HEK293 (cell line): ENCODE measurements at regions not wholly inside any gene's neighbourhood (a gene's known extent, or its start where the extent isn't known, plus 50 kb on each side); places are given as distances from the start of the nearest gene placed in this dataset.

Source experiments
- CTCF ChIP-seq: fragments of 450-650 bp; formaldehyde crosslinking; IDR thresholded peaks from 2 replicates; pipeline ENCODE4 v1.5.1; 2016; ENCODE audit warnings: missing biosample characterization, missing genetic modification characterization
- KLF10 ChIP-seq: fragments of 450-650 bp; IDR thresholded peaks from 2 replicates; pipeline ENCODE4 v1.5.1; 2018; ENCODE audit warnings: missing biosample characterization, mild to moderate bottlenecking, missing genetic modification characterization
- ZBTB1 ChIP-seq: fragments of 450-650 bp; formaldehyde crosslinking; IDR thresholded peaks from 2 replicates; pipeline ENCODE4 v1.5.1; 2016; ENCODE audit warnings: missing biosample characterization, missing genetic modification characterization
- ZNF391 ChIP-seq: fragments of 450-650 bp; formaldehyde crosslinking; IDR thresholded peaks from 2 replicates; pipeline ENCODE4 v1.5.1; 2016; ENCODE audit warnings: low read depth, missing biosample characterization, missing genetic modification characterization, borderline replicate concordance
- ZSCAN18 ChIP-seq: fragments of 450-650 bp; formaldehyde crosslinking; IDR thresholded peaks from 2 replicates; pipeline ENCODE4 v1.5.1; 2016; ENCODE audit warnings: missing biosample characterization, missing genetic modification characterization
- TF ChIP-seq, protein P1 (sequence below): fragments of 450-650 bp; formaldehyde crosslinking; IDR thresholded peaks from 2 replicates; pipeline ENCODE4 v1.5.1; 2016; ENCODE audit warnings: missing biosample characterization, missing genetic modification characterization

DNA sequence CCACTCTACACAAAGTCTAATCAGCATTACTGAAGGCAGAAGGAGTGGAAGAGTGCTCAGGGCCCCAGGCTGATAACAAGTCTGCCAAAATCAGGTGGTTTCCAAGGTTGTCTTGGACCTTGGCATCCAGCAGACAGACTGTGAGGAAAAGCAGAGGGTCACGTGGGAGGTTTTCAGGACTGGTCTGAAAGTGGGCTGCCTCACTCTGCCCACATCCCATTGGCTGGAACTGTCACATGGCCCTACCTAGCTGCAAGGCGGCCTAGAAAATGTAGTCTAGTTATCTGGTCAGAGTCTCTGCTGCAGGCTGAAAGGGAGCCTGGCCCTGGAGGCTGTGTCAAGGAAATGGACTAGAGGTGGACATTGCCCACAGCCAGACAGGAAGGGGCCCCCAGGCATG is 310.7 kb upstream of the ASIC2 start:
- TF ChIP-seq, protein P1, sequence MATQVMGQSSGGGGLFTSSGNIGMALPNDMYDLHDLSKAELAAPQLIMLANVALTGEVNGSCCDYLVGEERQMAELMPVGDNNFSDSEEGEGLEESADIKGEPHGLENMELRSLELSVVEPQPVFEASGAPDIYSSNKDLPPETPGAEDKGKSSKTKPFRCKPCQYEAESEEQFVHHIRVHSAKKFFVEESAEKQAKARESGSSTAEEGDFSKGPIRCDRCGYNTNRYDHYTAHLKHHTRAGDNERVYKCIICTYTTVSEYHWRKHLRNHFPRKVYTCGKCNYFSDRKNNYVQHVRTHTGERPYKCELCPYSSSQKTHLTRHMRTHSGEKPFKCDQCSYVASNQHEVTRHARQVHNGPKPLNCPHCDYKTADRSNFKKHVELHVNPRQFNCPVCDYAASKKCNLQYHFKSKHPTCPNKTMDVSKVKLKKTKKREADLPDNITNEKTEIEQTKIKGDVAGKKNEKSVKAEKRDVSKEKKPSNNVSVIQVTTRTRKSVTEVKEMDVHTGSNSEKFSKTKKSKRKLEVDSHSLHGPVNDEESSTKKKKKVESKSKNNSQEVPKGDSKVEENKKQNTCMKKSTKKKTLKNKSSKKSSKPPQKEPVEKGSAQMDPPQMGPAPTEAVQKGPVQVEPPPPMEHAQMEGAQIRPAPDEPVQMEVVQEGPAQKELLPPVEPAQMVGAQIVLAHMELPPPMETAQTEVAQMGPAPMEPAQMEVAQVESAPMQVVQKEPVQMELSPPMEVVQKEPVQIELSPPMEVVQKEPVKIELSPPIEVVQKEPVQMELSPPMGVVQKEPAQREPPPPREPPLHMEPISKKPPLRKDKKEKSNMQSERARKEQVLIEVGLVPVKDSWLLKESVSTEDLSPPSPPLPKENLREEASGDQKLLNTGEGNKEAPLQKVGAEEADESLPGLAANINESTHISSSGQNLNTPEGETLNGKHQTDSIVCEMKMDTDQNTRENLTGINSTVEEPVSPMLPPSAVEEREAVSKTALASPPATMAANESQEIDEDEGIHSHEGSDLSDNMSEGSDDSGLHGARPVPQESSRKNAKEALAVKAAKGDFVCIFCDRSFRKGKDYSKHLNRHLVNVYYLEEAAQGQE (tag by site-specific recombination) = no peak
- no peak for TF ChIP-seq CTCF (tag by site-specific recombination)
- TF ChIP-seq KLF10 (tag by site-specific recombination) = no peak
- no peak for TF ChIP-seq ZNF391 (tag by site-specific recombination)
- no peak for TF ChIP-seq ZSCAN18 (tag by site-specific recombination)
- no peak for TF ChIP-seq ZBTB1 (tag by site-specific recombination)
